ENCODE measurements at regions not wholly inside any gene's neighbourhood (a gene's known extent, or its start where the extent isn't known, plus 50 kb on each side); places are given as distances from the start of the nearest gene placed in this dataset.

- TF ChIP-seq CTCF (conservative IDR thresholded peaks at IDR 0.05; ENCODE audit: low read length) (no peak), EZH2phosphoT487 (IDR thresholded peaks at IDR 0.05; ENCODE audit: borderline replicate concordance) (no peak)
These were observed 490.7 kb downstream of the EDEM1 start for GRCh38 chr3:5678248-5678647.

All from Loucy (cell line).